Liver (tissue), 3 donors: ENCODE measurements at regions not wholly inside any gene's neighbourhood (a gene's known extent, or its start where the extent isn't known, plus 50 kb on each side); places are given as distances from the start of the nearest gene placed in this dataset.

Experiments used
- NR2F2 ChIP-seq: IDR thresholded peaks from 2 replicates; pipeline ENCODE4 v1.6.1; 2016; ENCODE audit warnings: antibody characterized with exemption
- RAD21 ChIP-seq, 2 donors: IDR thresholded peaks; 2 replicates each; pipeline ENCODE4 v1.6.1; 2016; ENCODE audit warnings: antibody characterized with exemption in 2 of 2, mild to moderate bottlenecking in 2 of 2
- TAF1 ChIP-seq: conservative IDR thresholded peaks from 2 replicates; pipeline ENCODE4 v1.6.1; 2016; ENCODE audit warnings: antibody characterized with exemption, mild to moderate bottlenecking
- YY1 ChIP-seq: IDR thresholded peaks from 2 replicates; pipeline ENCODE4 v1.6.1; 2016; ENCODE audit warnings: antibody characterized with exemption, mild to moderate bottlenecking
- TF ChIP-seq, protein P1 (sequence below): fragments of 150-350 bp; IDR thresholded peaks from 2 replicates; pipeline ENCODE4 v1.5.1; 2017; ENCODE audit warnings: improper control_type of control experiment, low read depth, low read length; ENCODE audit not compliant: missing input control
- TF ChIP-seq, protein P2 (sequence below): IDR thresholded peaks from 2 replicates; pipeline ENCODE4 v1.6.1; 2016; ENCODE audit warnings: antibody characterized with exemption, mild to moderate bottlenecking
- donor health status: healthy.
- donor health status: healthy.

DNA sequence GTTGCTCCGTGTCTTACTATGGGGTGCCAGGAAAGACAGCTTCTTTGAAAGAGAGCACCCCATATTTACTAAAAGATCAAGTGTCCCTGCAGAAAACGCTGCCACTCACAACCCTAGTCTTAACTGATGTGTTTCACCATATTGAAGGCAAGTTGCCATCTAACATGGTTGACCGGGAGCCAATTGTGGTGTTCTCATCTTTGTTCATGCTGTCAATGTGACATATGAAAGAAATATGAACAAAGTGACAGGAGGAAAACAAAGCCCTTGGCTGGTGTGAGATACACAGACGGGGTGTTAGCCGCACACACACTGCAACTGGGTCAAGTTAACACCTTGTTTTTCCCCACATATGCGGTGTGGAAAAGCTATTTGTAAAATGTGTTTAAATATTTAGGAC is 122.3 kb upstream of the NEBL start:
- TF ChIP-seq, protein P1, sequence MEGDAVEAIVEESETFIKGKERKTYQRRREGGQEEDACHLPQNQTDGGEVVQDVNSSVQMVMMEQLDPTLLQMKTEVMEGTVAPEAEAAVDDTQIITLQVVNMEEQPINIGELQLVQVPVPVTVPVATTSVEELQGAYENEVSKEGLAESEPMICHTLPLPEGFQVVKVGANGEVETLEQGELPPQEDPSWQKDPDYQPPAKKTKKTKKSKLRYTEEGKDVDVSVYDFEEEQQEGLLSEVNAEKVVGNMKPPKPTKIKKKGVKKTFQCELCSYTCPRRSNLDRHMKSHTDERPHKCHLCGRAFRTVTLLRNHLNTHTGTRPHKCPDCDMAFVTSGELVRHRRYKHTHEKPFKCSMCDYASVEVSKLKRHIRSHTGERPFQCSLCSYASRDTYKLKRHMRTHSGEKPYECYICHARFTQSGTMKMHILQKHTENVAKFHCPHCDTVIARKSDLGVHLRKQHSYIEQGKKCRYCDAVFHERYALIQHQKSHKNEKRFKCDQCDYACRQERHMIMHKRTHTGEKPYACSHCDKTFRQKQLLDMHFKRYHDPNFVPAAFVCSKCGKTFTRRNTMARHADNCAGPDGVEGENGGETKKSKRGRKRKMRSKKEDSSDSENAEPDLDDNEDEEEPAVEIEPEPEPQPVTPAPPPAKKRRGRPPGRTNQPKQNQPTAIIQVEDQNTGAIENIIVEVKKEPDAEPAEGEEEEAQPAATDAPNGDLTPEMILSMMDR, result no peak
- TF ChIP-seq TAF1 (no peak), YY1 (no peak), NR2F2 (no peak), RAD21 (IDR thresholded peaks at IDR 0.05) (no peak)
- TF ChIP-seq, protein P2, sequence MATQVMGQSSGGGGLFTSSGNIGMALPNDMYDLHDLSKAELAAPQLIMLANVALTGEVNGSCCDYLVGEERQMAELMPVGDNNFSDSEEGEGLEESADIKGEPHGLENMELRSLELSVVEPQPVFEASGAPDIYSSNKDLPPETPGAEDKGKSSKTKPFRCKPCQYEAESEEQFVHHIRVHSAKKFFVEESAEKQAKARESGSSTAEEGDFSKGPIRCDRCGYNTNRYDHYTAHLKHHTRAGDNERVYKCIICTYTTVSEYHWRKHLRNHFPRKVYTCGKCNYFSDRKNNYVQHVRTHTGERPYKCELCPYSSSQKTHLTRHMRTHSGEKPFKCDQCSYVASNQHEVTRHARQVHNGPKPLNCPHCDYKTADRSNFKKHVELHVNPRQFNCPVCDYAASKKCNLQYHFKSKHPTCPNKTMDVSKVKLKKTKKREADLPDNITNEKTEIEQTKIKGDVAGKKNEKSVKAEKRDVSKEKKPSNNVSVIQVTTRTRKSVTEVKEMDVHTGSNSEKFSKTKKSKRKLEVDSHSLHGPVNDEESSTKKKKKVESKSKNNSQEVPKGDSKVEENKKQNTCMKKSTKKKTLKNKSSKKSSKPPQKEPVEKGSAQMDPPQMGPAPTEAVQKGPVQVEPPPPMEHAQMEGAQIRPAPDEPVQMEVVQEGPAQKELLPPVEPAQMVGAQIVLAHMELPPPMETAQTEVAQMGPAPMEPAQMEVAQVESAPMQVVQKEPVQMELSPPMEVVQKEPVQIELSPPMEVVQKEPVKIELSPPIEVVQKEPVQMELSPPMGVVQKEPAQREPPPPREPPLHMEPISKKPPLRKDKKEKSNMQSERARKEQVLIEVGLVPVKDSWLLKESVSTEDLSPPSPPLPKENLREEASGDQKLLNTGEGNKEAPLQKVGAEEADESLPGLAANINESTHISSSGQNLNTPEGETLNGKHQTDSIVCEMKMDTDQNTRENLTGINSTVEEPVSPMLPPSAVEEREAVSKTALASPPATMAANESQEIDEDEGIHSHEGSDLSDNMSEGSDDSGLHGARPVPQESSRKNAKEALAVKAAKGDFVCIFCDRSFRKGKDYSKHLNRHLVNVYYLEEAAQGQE, result no peak
